GM23338 (cell line): ENCODE measurements at regions not wholly inside any gene's neighbourhood (a gene's known extent, or its start where the extent isn't known, plus 50 kb on each side); places are given as distances from the start of the nearest gene placed in this dataset.

ENCODE experiments used
- CTCF ChIP-seq, 2 experiments: fragments of 200-600 bp in 1 of 2; sonication (generic) in 1 of 2; conservative IDR thresholded peaks; 2 replicates each; pipeline versions ENCODE4 v1.5.1 to v1.6.1; 2016 to 2017; ENCODE audit warnings: antibody characterized with exemption in 2 of 2, low read depth in 2 of 2, mild to moderate bottlenecking in 2 of 2, moderate library complexity in 1 of 2
- ETS1 ChIP-seq: IDR thresholded peaks from 2 replicates; pipeline ENCODE4 v1.6.1; 2016; ENCODE audit warnings: antibody characterized with exemption
- EZH2 ChIP-seq: fragments of 200-600 bp; sonication (generic); IDR thresholded peaks from one replicate; pipeline ENCODE4 v1.8.0; 2017; ENCODE audit warnings: antibody characterized with exemption, mild to moderate bottlenecking, low read depth; ENCODE audit not compliant: unreplicated experiment
- EZH2phosphoT487 ChIP-seq: fragments of 200-600 bp; sonication (generic); IDR thresholded peaks from one replicate; pipeline ENCODE4 v1.8.1; 2018; ENCODE audit warnings: antibody characterized with exemption; ENCODE audit not compliant: unreplicated experiment
- NANOG ChIP-seq: IDR thresholded peaks from 2 replicates; pipeline ENCODE4 v1.6.1; 2016; ENCODE audit warnings: antibody characterized with exemption, borderline replicate concordance
- POLR2AphosphoS5 ChIP-seq: IDR thresholded peaks from 2 replicates; pipeline ENCODE4 v1.6.1; 2016; ENCODE audit warnings: antibody characterized with exemption, low read depth
- REST ChIP-seq: IDR thresholded peaks from one replicate; pipeline ENCODE4 v1.6.1; 2018; ENCODE audit warnings: antibody characterized with exemption; ENCODE audit not compliant: unreplicated experiment

GRCh38 chr6:122286512-122286911 lies 112.9 kb upstream of the HSF2 start:
- TF ChIP-seq CTCF (conservative IDR thresholded peaks at IDR 0.05; ENCODE audit: low read depth in 2 of 2): no peak
- no peak for TF ChIP-seq EZH2
- TF ChIP-seq POLR2AphosphoS5: no peak
- no peak for TF ChIP-seq EZH2phosphoT487
- TF ChIP-seq NANOG: no peak
- TF ChIP-seq REST: no peak
- no peak for TF ChIP-seq ETS1
